ENCODE measurements at regions not wholly inside any gene's neighbourhood (a gene's known extent, or its start where the extent isn't known, plus 50 kb on each side); places are given as distances from the start of the nearest gene placed in this dataset.

DNA sequence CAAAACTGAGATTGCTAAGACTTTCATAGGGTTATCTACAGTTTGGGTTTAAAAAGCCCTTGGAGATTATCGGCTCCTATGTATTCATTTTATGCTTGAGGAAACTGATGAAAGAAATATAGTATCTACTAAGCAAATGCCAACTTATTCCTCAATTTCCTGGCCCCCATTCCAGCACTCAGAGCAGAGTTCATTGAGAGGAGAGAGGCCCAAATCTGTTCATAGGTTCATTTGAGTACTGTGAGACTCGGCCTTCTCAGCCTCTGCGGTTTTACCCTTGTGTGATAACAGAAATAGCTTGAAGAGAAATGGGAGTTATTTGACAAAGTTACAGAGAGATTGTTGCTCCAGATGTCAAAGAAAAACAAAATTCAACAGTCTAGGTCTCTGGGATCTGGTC, 226.7 kb upstream of the ARHGAP42 start:
- no peak for TF ChIP-seq POLR2A (IDR thresholded peaks at IDR 0.05)
- TF ChIP-seq, protein P1, sequence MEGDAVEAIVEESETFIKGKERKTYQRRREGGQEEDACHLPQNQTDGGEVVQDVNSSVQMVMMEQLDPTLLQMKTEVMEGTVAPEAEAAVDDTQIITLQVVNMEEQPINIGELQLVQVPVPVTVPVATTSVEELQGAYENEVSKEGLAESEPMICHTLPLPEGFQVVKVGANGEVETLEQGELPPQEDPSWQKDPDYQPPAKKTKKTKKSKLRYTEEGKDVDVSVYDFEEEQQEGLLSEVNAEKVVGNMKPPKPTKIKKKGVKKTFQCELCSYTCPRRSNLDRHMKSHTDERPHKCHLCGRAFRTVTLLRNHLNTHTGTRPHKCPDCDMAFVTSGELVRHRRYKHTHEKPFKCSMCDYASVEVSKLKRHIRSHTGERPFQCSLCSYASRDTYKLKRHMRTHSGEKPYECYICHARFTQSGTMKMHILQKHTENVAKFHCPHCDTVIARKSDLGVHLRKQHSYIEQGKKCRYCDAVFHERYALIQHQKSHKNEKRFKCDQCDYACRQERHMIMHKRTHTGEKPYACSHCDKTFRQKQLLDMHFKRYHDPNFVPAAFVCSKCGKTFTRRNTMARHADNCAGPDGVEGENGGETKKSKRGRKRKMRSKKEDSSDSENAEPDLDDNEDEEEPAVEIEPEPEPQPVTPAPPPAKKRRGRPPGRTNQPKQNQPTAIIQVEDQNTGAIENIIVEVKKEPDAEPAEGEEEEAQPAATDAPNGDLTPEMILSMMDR (IDR thresholded peaks at IDR 0.05) = no peak
- no peak for TF ChIP-seq POLR2AphosphoS5 (IDR thresholded peaks at IDR 0.05)

Data from prostate gland (tissue), 2 donors.